Effector memory CD8-positive, alpha-beta T cell (primary cell): ENCODE measurements at regions not wholly inside any gene's neighbourhood (a gene's known extent, or its start where the extent isn't known, plus 50 kb on each side); places are given as distances from the start of the nearest gene placed in this dataset.

ENCODE experiments used
- ATAC-seq: fragments of 150-1000 bp; cut with Tn5 transposase; replicated peaks from 2 replicates; pipeline ENCODE4 v1.10.0; 2021; ENCODE audit warnings: mild to moderate bottlenecking, moderate library complexity
- DNase-seq, 3 experiments: peaks; one replicate each; pipeline ENCODE4 v3.0.0; 2021
- H3K27ac Mint-ChIP-seq, 2 donors: one replicate each; pipeline ENCODE4 v1.8.0; 2022; ENCODE audit warnings: mild to moderate bottlenecking in 2 of 2, mixed read lengths in 2 of 2, moderate library complexity in 2 of 2
- H3K27me3 Mint-ChIP-seq, 2 donors: one replicate each; pipeline ENCODE4 v1.8.0; 2022; ENCODE audit warnings: mixed read lengths in 2 of 2
- H3K36me3 Mint-ChIP-seq: one replicate; pipeline ENCODE4 v1.8.0; 2022; ENCODE audit warnings: mild to moderate bottlenecking, moderate library complexity, mixed read lengths; ENCODE audit not compliant: insufficient read depth
- H3K4me1 Mint-ChIP-seq, 2 donors: one replicate each; pipeline ENCODE4 v1.8.0; 2022; ENCODE audit warnings: low read depth in 2 of 2, mixed read lengths in 2 of 2
- H3K4me3 Mint-ChIP-seq, 2 donors: one replicate each; pipeline ENCODE4 v1.8.0; 2022; ENCODE audit warnings: mild to moderate bottlenecking in 2 of 2, mixed read lengths in 2 of 2, moderate library complexity in 2 of 2
- H3K9me3 Mint-ChIP-seq, 2 donors: one replicate each; pipeline ENCODE4 v1.8.0; 2022; ENCODE audit warnings: mixed read lengths in 2 of 2

GRCh38 chrY:15345471-15346155 is 821.3 kb downstream of the NLGN4Y start:
- Mint-ChIP-seq H3K27ac (no peak overlapping the region), H3K4me3 (no peak overlapping the region), H3K27me3 (peaks cover 0 to 29% of the 10 kb centered on the region in 2 donors), H3K9me3 (peaks cover 0 to 6% of the 10 kb centered on the region in 2 donors), H3K4me1 (no peaks in the 10 kb centered on the region), H3K36me3 (no peaks in the 10 kb centered on the region)
- ATAC-seq (no peak), DNase-seq (no peak)

DNA sequence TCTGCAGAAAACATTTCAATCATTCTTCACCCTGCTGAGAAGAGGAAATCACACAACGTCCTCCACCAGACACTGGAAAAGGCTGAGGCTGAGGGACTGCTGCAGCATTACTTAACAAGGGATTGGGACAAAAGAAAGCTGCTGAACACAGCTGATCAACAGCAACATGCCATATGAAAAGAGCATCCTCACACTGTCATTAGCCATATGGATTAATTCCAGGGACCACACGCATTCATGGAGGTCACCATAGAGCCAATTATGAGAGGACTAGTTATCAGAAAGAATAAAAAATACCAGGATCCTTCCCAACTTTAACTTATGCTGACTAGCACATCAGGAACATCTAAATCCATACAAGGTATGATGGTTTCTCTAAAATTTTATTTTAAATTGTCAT is 825.0 kb downstream of the NLGN4Y start:
- no peak for DNase-seq
- Mint-ChIP-seq H3K27ac (no peak overlapping the region), H3K4me1 (no peaks in the 10 kb centered on the region), H3K36me3 (no peaks in the 10 kb centered on the region), H3K9me3 (peaks cover 0 to 6% of the 10 kb centered on the region in 2 donors), H3K27me3 (peaks cover 0 to 27% of the 10 kb centered on the region in 2 donors), H3K4me3 (no peak overlapping the region)
- ATAC-seq: no peak

GRCh38 chrY:15355321-15355720 is 831.0 kb downstream of the NLGN4Y start:
- Mint-ChIP-seq H3K4me3 (no peak overlapping the region), H3K9me3 (peaks cover 0 to 7% of the 10 kb centered on the region in 2 donors), H3K36me3 (no peaks in the 10 kb centered on the region), H3K27me3 (peaks cover 0 to 9% of the 10 kb centered on the region in 2 donors), H3K4me1 (peaks cover 0 to 2% of the 10 kb centered on the region in 2 donors), H3K27ac (no peak overlapping the region)
- ATAC-seq (no peak), DNase-seq (no peak)

DNA sequence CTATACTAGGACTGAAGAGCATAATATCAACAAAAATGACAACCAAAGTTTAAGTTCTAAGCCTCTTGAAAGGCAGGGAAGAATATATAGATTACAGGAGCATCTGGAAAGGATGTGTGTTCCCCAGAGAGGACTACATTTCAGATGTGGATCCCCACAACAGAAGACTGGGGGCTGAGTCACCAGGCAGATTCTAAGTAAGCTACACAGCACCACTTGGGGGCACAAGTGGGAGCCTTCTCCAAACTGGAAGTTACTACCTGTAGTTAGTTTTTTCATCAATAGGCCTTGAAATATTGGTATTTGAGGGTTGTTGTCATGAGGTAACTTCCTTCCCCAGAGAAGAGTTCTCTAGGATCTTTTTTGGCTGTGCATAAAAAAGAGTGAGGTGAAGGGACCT is 836.1 kb downstream of the NLGN4Y start:
- H3K36me3 Mint-ChIP-seq: no peaks in the 10 kb centered on the region
- H3K9me3 Mint-ChIP-seq: no peaks in the 10 kb centered on the region
- H3K27me3 Mint-ChIP-seq: peaks cover 0 to 6% of the 10 kb centered on the region in 2 donors
- DNase-seq (no peak), ATAC-seq (no peak)
- no peak overlapping the region for H3K27ac Mint-ChIP-seq
- H3K4me1 Mint-ChIP-seq: peaks cover 0 to under 1% of the 10 kb centered on the region in 2 donors
- H3K4me3 Mint-ChIP-seq: no peak overlapping the region

- Mint-ChIP-seq H3K27me3 (peaks cover 16 to 19% of the 10 kb centered on the region in 2 donors), H3K4me1 (no peaks in the 10 kb centered on the region), H3K9me3 (no peaks in the 10 kb centered on the region), H3K4me3 (no peak overlapping the region), H3K36me3 (no peaks in the 10 kb centered on the region), H3K27ac (no peak overlapping the region)
- DNase-seq (no peak), ATAC-seq (no peak)
Observed at GRCh38 chrY:15364996-15365395, 840.7 kb downstream of the NLGN4Y start.

DNA sequence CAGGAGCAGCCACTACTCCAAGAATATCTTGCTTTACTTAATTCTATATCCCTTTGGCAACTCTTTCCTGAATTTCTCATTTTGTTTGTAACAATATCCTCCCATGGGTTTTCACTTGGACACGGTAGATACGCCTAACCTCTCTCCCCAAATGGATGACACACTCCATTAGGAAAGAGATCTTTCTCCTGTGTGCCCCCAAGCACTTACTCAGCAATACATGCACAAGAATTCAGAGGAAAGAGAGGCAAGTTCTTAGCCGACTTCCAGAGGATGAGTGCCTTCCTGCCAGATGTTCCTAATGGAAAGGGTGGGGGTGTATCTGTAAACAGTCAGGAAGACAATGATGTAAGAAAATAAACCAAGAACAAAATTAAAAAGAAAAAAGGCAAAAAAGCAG is 844.5 kb downstream of the NLGN4Y start:
- Mint-ChIP-seq H3K36me3 (no peaks in the 10 kb centered on the region), H3K27me3 (peaks cover 20 to 23% of the 10 kb centered on the region in 2 donors), H3K27ac (no peak overlapping the region), H3K4me3 (no peak overlapping the region), H3K9me3 (no peaks in the 10 kb centered on the region), H3K4me1 (no peaks in the 10 kb centered on the region)
- DNase-seq (no peak), ATAC-seq (no peak)

DNA sequence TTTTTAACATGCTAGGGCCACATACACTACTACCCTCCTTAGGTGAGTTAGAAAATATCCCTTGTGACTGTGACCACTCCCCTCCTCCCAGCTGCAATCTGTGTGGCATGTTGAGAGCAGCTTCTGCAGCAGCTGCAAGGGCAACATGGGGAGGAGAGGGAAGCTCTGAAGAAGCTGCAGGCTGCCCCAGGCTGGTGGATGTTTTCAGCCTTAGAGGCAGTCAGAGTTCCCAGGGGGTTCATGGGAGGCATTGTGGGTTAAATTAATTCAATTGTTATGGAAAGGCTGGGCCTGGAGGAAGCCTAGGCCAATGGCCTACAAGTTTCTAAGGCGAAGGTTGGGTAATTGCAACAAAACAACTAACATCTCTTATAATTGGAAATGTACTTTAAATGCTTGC is 860.8 kb downstream of the NLGN4Y start:
- Mint-ChIP-seq H3K4me3 (no peak overlapping the region), H3K27ac (no peak overlapping the region), H3K4me1 (no peaks in the 10 kb centered on the region)

DNA sequence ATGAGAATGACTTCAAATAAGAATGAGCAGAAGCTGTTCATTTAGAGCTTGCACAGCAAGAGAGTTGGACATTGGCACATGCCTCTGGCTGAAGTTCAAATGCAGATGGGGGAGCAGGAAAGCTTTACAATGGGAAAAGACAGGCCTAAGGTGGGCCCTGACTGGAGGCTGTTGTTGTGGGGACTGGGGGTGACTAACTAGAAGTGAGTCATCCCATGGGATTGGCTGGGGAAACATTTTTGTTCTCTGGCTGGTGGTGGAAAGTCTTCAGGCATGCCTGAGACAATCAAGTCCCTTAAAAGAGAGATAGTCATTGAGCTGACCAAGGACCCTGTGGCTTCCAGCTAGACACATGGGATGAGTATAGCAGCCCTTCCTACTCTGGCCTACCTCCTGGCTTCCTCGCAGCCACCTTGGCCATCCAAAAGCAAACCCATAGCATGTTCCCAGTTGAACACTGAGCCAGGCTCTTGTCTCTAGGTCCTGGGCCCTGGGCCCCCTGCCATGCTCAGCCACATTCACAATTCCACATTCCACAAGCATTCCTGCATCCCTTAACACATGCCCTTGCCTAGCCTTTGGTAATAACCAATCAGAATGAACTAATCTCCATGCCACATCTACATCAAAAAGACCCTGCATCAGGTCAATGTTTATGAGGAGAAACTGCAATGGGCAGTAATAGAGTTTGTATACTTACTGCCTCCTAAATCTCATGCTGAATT is 873.4 kb downstream of the NLGN4Y start:
- Mint-ChIP-seq H3K4me3 (no peak overlapping the region), H3K36me3 (no peaks in the 10 kb centered on the region), H3K27ac (no peak overlapping the region), H3K9me3 (no peaks in the 10 kb centered on the region), H3K4me1 (no peaks in the 10 kb centered on the region), H3K27me3 (peaks cover 0 to 6% of the 10 kb centered on the region in 2 donors)
- DNase-seq (no peak), ATAC-seq (no peak)

More for the DNA sequence above, 860.8 kb downstream of the NLGN4Y start:
- Mint-ChIP-seq H3K9me3 (no peaks in the 10 kb centered on the region), H3K36me3 (no peaks in the 10 kb centered on the region), H3K27me3 (no peaks in the 10 kb centered on the region)
- DNase-seq (no peak), ATAC-seq (no peak)

- H3K36me3 Mint-ChIP-seq: no peaks in the 10 kb centered on the region
- DNase-seq (no peak), ATAC-seq (no peak)
- H3K4me1 Mint-ChIP-seq: no peaks in the 10 kb centered on the region
- peaks cover 0 to 18% of the 10 kb centered on the region in 2 donors for H3K27me3 Mint-ChIP-seq
- no peak overlapping the region for H3K4me3 Mint-ChIP-seq
- H3K9me3 Mint-ChIP-seq: no peaks in the 10 kb centered on the region
- no peak overlapping the region for H3K27ac Mint-ChIP-seq
Observed at GRCh38 chrY:15402451-15402850, 878.1 kb downstream of the NLGN4Y start.

DNA sequence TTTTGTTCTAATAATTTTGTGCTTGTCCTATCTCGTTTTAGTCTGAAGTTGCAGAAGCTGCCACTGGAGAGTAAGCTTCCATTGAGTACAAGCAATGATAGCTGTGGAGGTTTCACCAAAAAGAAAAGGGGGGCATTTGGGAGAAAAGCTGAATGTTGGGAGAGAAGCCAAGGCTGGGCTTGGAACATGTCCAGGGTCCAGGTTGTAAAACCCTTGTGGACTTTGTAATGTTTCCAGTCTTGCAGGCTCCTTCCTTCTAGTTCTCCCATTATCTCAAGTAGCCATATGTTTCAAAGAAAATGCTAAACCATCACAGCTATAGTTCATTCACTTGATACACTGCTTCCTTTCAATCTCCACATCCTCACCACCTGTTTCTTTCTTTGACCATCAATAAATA is 880.2 kb downstream of the NLGN4Y start:
- no peaks in the 10 kb centered on the region for H3K9me3 Mint-ChIP-seq
- H3K36me3 Mint-ChIP-seq: no peaks in the 10 kb centered on the region
- no peaks in the 10 kb centered on the region for H3K4me1 Mint-ChIP-seq
- H3K27ac Mint-ChIP-seq: no peak overlapping the region
- no peak overlapping the region for H3K4me3 Mint-ChIP-seq
- no peak for DNase-seq
- peaks cover 14 to 38% of the 10 kb centered on the region in 2 donors for H3K27me3 Mint-ChIP-seq
- ATAC-seq: no peak

GRCh38 chrY:15415165-15415564 is 890.8 kb downstream of the NLGN4Y start:
- ATAC-seq: no peak
- no peaks in the 10 kb centered on the region for H3K9me3 Mint-ChIP-seq
- no peak overlapping the region for H3K4me3 Mint-ChIP-seq

DNA sequence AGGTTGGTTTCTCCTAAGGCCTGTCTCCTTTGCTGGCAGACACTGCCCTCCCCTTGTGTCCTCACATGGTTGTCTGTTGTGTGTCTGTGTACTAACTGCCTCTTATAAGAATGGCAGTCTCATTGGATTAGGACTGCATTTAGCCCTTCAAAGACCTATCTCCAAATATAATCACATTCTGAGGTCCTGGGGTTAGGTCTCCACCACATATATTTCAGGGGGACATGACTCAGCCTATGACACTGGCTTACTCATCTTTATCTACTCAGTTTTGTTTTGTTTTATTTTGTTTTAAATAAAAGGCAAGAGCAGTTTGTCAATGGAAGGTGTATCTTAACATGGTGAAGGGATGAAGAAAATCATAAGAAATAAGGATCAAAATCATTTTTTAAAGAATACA is 894.3 kb downstream of the NLGN4Y start:
- no peak for ATAC-seq
- Mint-ChIP-seq H3K27ac (no peak overlapping the region), H3K36me3 (no peaks in the 10 kb centered on the region), H3K4me1 (peaks cover 2 to 3% of the 10 kb centered on the region in 2 donors), H3K27me3 (no peaks in the 10 kb centered on the region), H3K4me3 (no peak overlapping the region), H3K9me3 (no peaks in the 10 kb centered on the region)
- no peak for DNase-seq

More at GRCh38 chrY:15415165-15415564, 890.8 kb downstream of the NLGN4Y start:
- Mint-ChIP-seq H3K27ac (no peak overlapping the region), H3K4me1 (no peaks in the 10 kb centered on the region), H3K27me3 (no peaks in the 10 kb centered on the region), H3K36me3 (no peaks in the 10 kb centered on the region)
- no peak for DNase-seq

GRCh38 chrY:15424665-15425132 is 900.4 kb downstream of the NLGN4Y start:
- Mint-ChIP-seq H3K36me3 (no peaks in the 10 kb centered on the region), H3K4me1 (peaks cover 20 to 33% of the 10 kb centered on the region in 2 donors), H3K27ac (peak overlapping the region; percentile 89 to 97), H3K9me3 (peaks cover 6% of the 10 kb centered on the region in 2 donors), H3K4me3 (peak overlapping the region; percentile 82 to 89), H3K27me3 (no peaks in the 10 kb centered on the region)
- peak; percentile 74 for ATAC-seq
- DNase-seq: peak in 2 of 3 experiments; percentile 5 to 31
